ENCODE measurements at regions not wholly inside any gene's neighbourhood (a gene's known extent, or its start where the extent isn't known, plus 50 kb on each side); places are given as distances from the start of the nearest gene placed in this dataset.
A peak's percentile ranks its signal among the peaks of the same experiment; 100 is the strongest.

- H2AFZ ChIP-seq = no peak overlapping the region
- no peaks in the 10 kb centered on the region for H3K9me3 ChIP-seq (ENCODE audit: low read depth)
- TF ChIP-seq EZH2 (IDR thresholded peaks at IDR 0.05; ENCODE audit: borderline replicate concordance) = no peak
- TF ChIP-seq EZH2phosphoT487 (IDR thresholded peaks at IDR 0.05; ENCODE audit: low read depth, severe bottlenecking, unreplicated experiment) = no peak
- peak; percentile 87 for TF ChIP-seq CTCF (IDR thresholded peaks at IDR 0.05; ENCODE audit: poor library complexity)
- no peak overlapping the region for H3K4me2 ChIP-seq
- H3K79me2 ChIP-seq = no peaks in the 10 kb centered on the region
- no peaks in the 10 kb centered on the region for H3K36me3 ChIP-seq (replicated peaks; ENCODE audit: insufficient read depth, low read depth)
- 41% methylated on average over 4 of the region's 4 CpGs for WGBS (ENCODE audit: low lambda C conversion rate, missing lambda C conversion rate)
- no peaks in the 10 kb centered on the region for H3K27me3 ChIP-seq
- no peaks in the 10 kb centered on the region for H3K4me1 ChIP-seq (ENCODE audit: insufficient read depth)
- DNase-seq (ENCODE audit: low spot score) = peak; percentile 78
- no peak overlapping the region for H3K4me3 ChIP-seq
- no peak overlapping the region for H3K27ac ChIP-seq
- H3K9me2 ChIP-seq (replicated peaks; ENCODE audit: insufficient read depth) = no peaks in the 10 kb centered on the region
- no peaks in the 10 kb centered on the region for H4K20me1 ChIP-seq (ENCODE audit: insufficient read depth, poor library complexity, severe bottlenecking)
Observed at GRCh38 chr14:38721822-38722431, 381.1 kb downstream of the SEC23A start.

- no peaks in the 10 kb centered on the region for H3K4me1 ChIP-seq (ENCODE audit: insufficient read depth)
- H3K9me2 ChIP-seq (replicated peaks; ENCODE audit: insufficient read depth) = no peaks in the 10 kb centered on the region
- no peaks in the 10 kb centered on the region for H3K27me3 ChIP-seq
- H3K36me3 ChIP-seq (replicated peaks; ENCODE audit: insufficient read depth, low read depth) = no peaks in the 10 kb centered on the region
- H4K20me1 ChIP-seq (ENCODE audit: insufficient read depth, poor library complexity, severe bottlenecking) = no peaks in the 10 kb centered on the region
- TF ChIP-seq EZH2phosphoT487 (IDR thresholded peaks at IDR 0.05; ENCODE audit: low read depth, severe bottlenecking, unreplicated experiment) (no peak), EZH2 (IDR thresholded peaks at IDR 0.05; ENCODE audit: borderline replicate concordance) (no peak), CTCF (IDR thresholded peaks at IDR 0.05; ENCODE audit: poor library complexity) (no peak)
- no peak overlapping the region for H3K4me3 ChIP-seq
- H3K4me2 ChIP-seq = no peak overlapping the region
- no peak overlapping the region for H2AFZ ChIP-seq
- DNase-seq (ENCODE audit: low spot score) = no peak
- no peaks in the 10 kb centered on the region for H3K9me3 ChIP-seq (ENCODE audit: low read depth)
- no peaks in the 10 kb centered on the region for H3K79me2 ChIP-seq
- WGBS (ENCODE audit: low lambda C conversion rate, missing lambda C conversion rate) = 81% methylated on average over 2 of the region's 2 CpGs
- H3K27ac ChIP-seq = no peak overlapping the region
Observed at GRCh38 chr14:38718519-38718918, 384.5 kb downstream of the SEC23A start.

GRCh38 chr14:38716926-38717325 is 386.1 kb downstream of the SEC23A start:
- Histone ChIP-seq H3K4me2 (no peak overlapping the region), H3K27ac (no peak overlapping the region), H3K4me3 (no peak overlapping the region), H3K36me3 (replicated peaks; ENCODE audit: insufficient read depth, low read depth) (no peaks in the 10 kb centered on the region), H4K20me1 (ENCODE audit: insufficient read depth, poor library complexity, severe bottlenecking) (no peaks in the 10 kb centered on the region), H2AFZ (no peak overlapping the region), H3K27me3 (no peaks in the 10 kb centered on the region), H3K9me3 (ENCODE audit: low read depth) (no peaks in the 10 kb centered on the region), H3K79me2 (no peaks in the 10 kb centered on the region), H3K4me1 (ENCODE audit: insufficient read depth) (no peaks in the 10 kb centered on the region), H3K9me2 (replicated peaks; ENCODE audit: insufficient read depth) (no peaks in the 10 kb centered on the region)
- DNase-seq (ENCODE audit: low spot score) = no peak
- WGBS (ENCODE audit: low lambda C conversion rate, missing lambda C conversion rate) = 75% methylated on average over 3 of the region's 3 CpGs
- no peak for TF ChIP-seq CTCF (IDR thresholded peaks at IDR 0.05; ENCODE audit: poor library complexity)
- TF ChIP-seq EZH2 (IDR thresholded peaks at IDR 0.05; ENCODE audit: borderline replicate concordance) = no peak
- no peak for TF ChIP-seq EZH2phosphoT487 (IDR thresholded peaks at IDR 0.05; ENCODE audit: low read depth, severe bottlenecking, unreplicated experiment)
